ENCODE measurements at regions not wholly inside any gene's neighbourhood (a gene's known extent, or its start where the extent isn't known, plus 50 kb on each side); places are given as distances from the start of the nearest gene placed in this dataset.
A peak's percentile ranks its signal among the peaks of the same experiment; 100 is the strongest.

GRCh38 chr3:102225005-102225404 lies 209.8 kb upstream of the ZPLD1 start (continued):
- TF ChIP-seq MEF2B (IDR thresholded peaks at IDR 0.05; ENCODE audit: partially characterized antibody, poor library complexity, severe bottlenecking) (no peak), POLR2A (IDR thresholded peaks at IDR 0.05; ENCODE audit: low read depth, low read length) (no peak)

GRCh38 chr3:102225407-102226132 lies 209.2 kb upstream of the ZPLD1 start:
- in situ Hi-C loops (cut with MboI) = loop anchor here (5.0 kb wide), 3 partner anchors 312 to 538 kb away; partner anchors contain the start of gene RPL24
- RAD21 ChIA-PET (ENCODE audit: unreplicated experiment) = interaction anchor here (0.8 to 13.0 kb wide), 66 partner anchors 9 to 553 kb away, joined by 3 to 659 read pairs (median 5); partner anchors contain the start of gene NFKBIZ
- TF ChIP-seq NR2C1 (IDR thresholded peaks at IDR 0.05) (no peak), ESRRA (IDR thresholded peaks at IDR 0.05; ENCODE audit: low read length) (no peak), NBN (IDR thresholded peaks at IDR 0.05) (0 out of 2 replicates have a peak, but pooled peaks have one; percentile 27), EED (IDR thresholded peaks at IDR 0.05; ENCODE audit: low read depth) (no peak), SMARCA5 (IDR thresholded peaks at IDR 0.05) (0 out of 2 replicates have a peak, but pooled peaks have one; percentile 25), RAD21 (IDR thresholded peaks at IDR 0.05; ENCODE audit: insufficient read depth, low read depth, low read length) (peak; percentile 95), IKZF2 (IDR thresholded peaks at IDR 0.05) (peak in 1 of 2 experiments; percentile 26; a peak in 2 of 4 replicates), HSF1 (IDR thresholded peaks at IDR 0.05; ENCODE audit: low read depth, low read length) (no peak), YY1 (IDR thresholded peaks at IDR 0.05; ENCODE audit: low read depth, low read length) (peak; percentile 58), CEBPZ (IDR thresholded peaks at IDR 0.05; ENCODE audit: low read depth, low read length) (no peak), NKRF (conservative IDR thresholded peaks at IDR 0.05) (no peak), SMC3 (IDR thresholded peaks at IDR 0.05; ENCODE audit: borderline replicate concordance, low read length) (peak; percentile 95), ATF7 (IDR thresholded peaks at IDR 0.05; ENCODE audit: low read depth) (0 out of 2 replicates have a peak, but pooled peaks have one; percentile 23)

More at GRCh38 chr3:102225407-102226132, 209.2 kb upstream of the ZPLD1 start:
- Histone ChIP-seq H3K79me2 (ENCODE audit: control insufficient read depth, insufficient read depth, low read length) (no peaks in the 10 kb centered on the region), H3K9ac (ENCODE audit: control insufficient read depth, insufficient read depth, low read length) (no peak overlapping the region), H3K36me3 (ENCODE audit: control insufficient read depth in 2 of 2, insufficient read depth in 2 of 2, low read length in 1 of 2) (no peaks in the 10 kb centered on the region), H3K9me3 (replicated peaks; ENCODE audit: control insufficient read depth, insufficient read depth, low read length) (no peaks in the 10 kb centered on the region; the same call in 2 of the 3 replicates), H2AFZ (ENCODE audit: control insufficient read depth, low read depth, low read length) (no peak overlapping the region), H3K27me3 (replicated peaks in 1 of 2; ENCODE audit: control insufficient read depth in 2 of 2, insufficient read depth in 2 of 2, low read length in 1 of 2) (no peaks in the 10 kb centered on the region), H4K20me1 (ENCODE audit: control insufficient read depth, insufficient read depth) (no peaks in the 10 kb centered on the region), H3K4me3 (no peak overlapping the region), H3K4me1 (ENCODE audit: control insufficient read depth, insufficient read depth, low read length) (peaks cover 4% of the 10 kb centered on the region; the same call in 1 of the 2 replicates), H3K4me2 (ENCODE audit: control insufficient read depth, insufficient read depth) (no peak overlapping the region), H3K27ac (ENCODE audit: control insufficient read depth, insufficient read depth) (no peak overlapping the region)
- CTCF ChIA-PET = interaction anchor here (0.6 to 15.2 kb wide), 106 partner anchors 9 to 652 kb away, joined by 3 to 1057 read pairs (median 4); partner anchors contain the start of genes CEP97, NFKBIZ and PCNP
- POLR2A ChIA-PET = interaction anchor here (1.1 to 2.0 kb wide), 6 partner anchors 12 to 420 kb away, joined by 3 to 15 read pairs (median 4); no protein-coding TSS in a partner anchor
- peak; percentile 83 for ATAC-seq
- peak; percentile 42 for DNase-seq (ENCODE audit: low read depth, low spot score)
- WGBS (ENCODE audit: insufficient coverage, insufficient replicate concordance, low lambda C conversion rate, missing lambda C conversion rate) = 0% methylated on average over 1 of the region's 1 CpG
- intact Hi-C loops (cut with micrococcal nuclease; ENCODE audit: unreplicated experiment) = loop anchor here (1.0 to 2.0 kb wide), 7 partner anchors 167 to 531 kb away; no protein-coding TSS in a partner anchor
- no peak for FAIRE-seq
- BruUV-seq (replicated peaks) = no TSS peak
- SMC1A ChIA-PET (ENCODE audit: uncharacterized antibody, unreplicated experiment) = interaction anchor here (0.7 to 10.9 kb wide), 91 partner anchors 9 to 539 kb away, joined by 3 to 949 read pairs (median 5); partner anchors contain the start of genes CEP97, NFKBIZ, NXPE3 and RPL24
